H1 (cell line): ENCODE measurements at regions not wholly inside any gene's neighbourhood (a gene's known extent, or its start where the extent isn't known, plus 50 kb on each side); places are given as distances from the start of the nearest gene placed in this dataset.

Experiments
- CTCF ChIA-PET: fragments of 300-600 bp; sonication (Branson Sonifier 250); formaldehyde crosslinking; loops from one replicate; lab custom pipeline; 2021; ENCODE audit not compliant: partially characterized antibody; lab: Charles Lee
- POLR2A ChIA-PET: fragments of 300-600 bp; sonication (Branson Sonifier 250); formaldehyde crosslinking; loops from one replicate; lab custom pipeline; 2021; ENCODE audit warnings: inconsistent platforms; ENCODE audit not compliant: partially characterized antibody; lab: Charles Lee
- DNase-seq, 2 experiments: peaks; one replicate each; pipeline versions ENCODE4 v3.0.0 to v3.0.0-alpha.2; 2010 to 2022; ENCODE audit warnings: low spot score in 2 of 2, low read depth in 1 of 2, mixed read lengths in 1 of 2
- FAIRE-seq: peaks from 2 replicates; lab custom pipeline; 2011; peaks lifted over from hg19 to GRCh38; lab: Jason Lieb, UNC
- H2AFZ ChIP-seq: 2 replicates; pipeline ENCODE4 v1.8.1; 2012; ENCODE audit warnings: low read length, inconsistent platforms
- H2AK5ac ChIP-seq: 2 replicates; pipeline ENCODE4 v1.6.1; 2013; ENCODE audit warnings: low read depth, low read length
- H2BK120ac ChIP-seq: replicated peaks from 2 replicates; pipeline ENCODE3; 2013; ENCODE audit warnings: low read depth, low read length, inconsistent platforms
- H2BK12ac ChIP-seq: 2 replicates; pipeline ENCODE4 v1.6.1; 2013; ENCODE audit warnings: low read depth, low read length
- H2BK15ac ChIP-seq: 2 replicates; pipeline ENCODE4 v1.6.1; 2013; ENCODE audit warnings: low read length
- H2BK20ac ChIP-seq: 2 replicates; pipeline ENCODE4 v1.6.1; 2013; ENCODE audit warnings: low read length
- H2BK5ac ChIP-seq: 2 replicates; pipeline ENCODE4 v1.6.1; 2013; ENCODE audit warnings: low read depth, low read length
- H3K14ac ChIP-seq: 2 replicates; pipeline ENCODE4 v1.6.1; 2013; ENCODE audit warnings: inconsistent platforms; ENCODE audit not compliant: insufficient read length
- H3K18ac ChIP-seq: 2 replicates; pipeline ENCODE4 v1.6.1; 2013; ENCODE audit warnings: low read length; ENCODE audit errors: extremely low read depth
- H3K23ac ChIP-seq: 2 replicates; pipeline ENCODE4 v1.6.1; 2013; ENCODE audit warnings: inconsistent platforms; ENCODE audit not compliant: insufficient read length
- H3K23me2 ChIP-seq: 2 replicates; pipeline ENCODE4 v1.6.1; 2013; ENCODE audit warnings: low read depth, low read length
- H3K27ac ChIP-seq: 2 replicates; pipeline ENCODE4 v1.6.1; 2011; ENCODE audit warnings: low read depth, low read length, inconsistent platforms
- H3K27me3 ChIP-seq, 4 experiments: replicated peaks in 1 of 4; 1 replicate in 1 of 4; 2 replicates in 3 of 4; pipeline versions ENCODE4 v1.6.1 to v1.8.1; 2011 to 2013; ENCODE audit warnings: low read length in 3 of 4, mild to moderate bottlenecking in 3 of 4, inconsistent platforms in 2 of 4, mixed read lengths in 2 of 4, moderate library complexity in 1 of 4; ENCODE audit not compliant: control insufficient read depth in 3 of 4, insufficient read depth in 3 of 4; ENCODE audit errors: extremely low read depth in 1 of 4
- H3K36me3 ChIP-seq, 4 experiments: 2 replicates each; pipeline versions ENCODE4 v1.6.1 to v1.8.1; 2011 to 2013; ENCODE audit warnings: mild to moderate bottlenecking in 4 of 4, low read length in 3 of 4, moderate library complexity in 2 of 4, control low read depth in 1 of 4, inconsistent platforms in 1 of 4; ENCODE audit not compliant: insufficient read depth in 4 of 4, control insufficient read depth in 2 of 4
- H3K4ac ChIP-seq: replicated peaks from 2 replicates; pipeline ENCODE3; 2013; ENCODE audit warnings: low read length, low read depth, mixed read lengths, inconsistent platforms; ENCODE audit not compliant: insufficient read length
- H3K4me1 ChIP-seq, 4 experiments: replicated peaks in 1 of 4; 1 replicate in 1 of 4; 2 replicates in 3 of 4; pipeline versions ENCODE4 v1.6.1 to v1.8.1; 2011 to 2013; ENCODE audit warnings: low read length in 3 of 4, inconsistent platforms in 2 of 4, mixed read lengths in 1 of 4; ENCODE audit not compliant: insufficient read depth in 4 of 4, control insufficient read depth in 3 of 4
- H3K4me2 ChIP-seq, 2 experiments: 2 replicates each; pipeline versions ENCODE4 v1.6.1 to v1.8.1; 2011 to 2013; ENCODE audit warnings: low read depth in 2 of 2, low read length in 2 of 2, control low read depth in 1 of 2, inconsistent platforms in 1 of 2, mild to moderate bottlenecking in 1 of 2; ENCODE audit not compliant: insufficient read depth in 1 of 2
- H3K4me3 ChIP-seq, 4 experiments: fragments of 200-600, 300-600 bp in 1 of 4; sonication (generic), shearing (Covaris generic), sonication (Bioruptor Twin) in 1 of 4; 2 replicates each; pipeline versions ENCODE4 v1.5.1 to v1.8.1; 2011 to 2016; ENCODE audit warnings: low read length in 4 of 4, low read depth in 3 of 4, control low read depth in 2 of 4, inconsistent platforms in 2 of 4, mild to moderate bottlenecking in 2 of 4, mixed read lengths in 1 of 4, moderate library complexity in 1 of 4; ENCODE audit not compliant: insufficient read depth in 2 of 4; ENCODE audit errors: extremely low read depth in 1 of 4
- H3K56ac ChIP-seq: replicated peaks from 2 replicates; pipeline ENCODE3; 2013; ENCODE audit warnings: low read depth, mild to moderate bottlenecking, mixed read lengths, low read length, inconsistent platforms; ENCODE audit not compliant: insufficient read length
- H3K79me1 ChIP-seq: 2 replicates; pipeline ENCODE4 v1.6.1; 2013; ENCODE audit warnings: low read depth, low read length, control low read depth
- H3K79me2 ChIP-seq, 2 experiments: 2 replicates each; pipeline versions ENCODE4 v1.6.1 to v1.8.1; 2012 to 2013; ENCODE audit warnings: low read length in 2 of 2, mild to moderate bottlenecking in 2 of 2, inconsistent platforms in 1 of 2; ENCODE audit not compliant: insufficient read depth in 2 of 2, control insufficient read depth in 1 of 2
- H3K9ac ChIP-seq, 4 experiments: replicated peaks in 1 of 4; 1 replicate in 1 of 4; 2 replicates in 3 of 4; pipeline versions ENCODE4 v1.6.1 to v1.8.1; 2011 to 2013; ENCODE audit warnings: low read depth in 3 of 4, low read length in 3 of 4, control low read depth in 2 of 4, mild to moderate bottlenecking in 2 of 4, moderate library complexity in 2 of 4, inconsistent platforms in 1 of 4; ENCODE audit errors: extremely low read depth in 1 of 4
- H3K9me3 ChIP-seq, 2 experiments: 2 replicates each; pipeline versions ENCODE4 v1.6.1 to v1.8.1; 2012 to 2013; ENCODE audit warnings: mild to moderate bottlenecking in 2 of 2, moderate library complexity in 2 of 2, control low read depth in 1 of 2, inconsistent platforms in 1 of 2, low read depth in 1 of 2, low read length in 1 of 2, mixed read lengths in 1 of 2; ENCODE audit not compliant: insufficient read depth in 2 of 2
- H4K20me1 ChIP-seq, 2 experiments: replicated peaks in 1 of 2; 2 replicates each; pipeline versions ENCODE3 to v1.8.1; 2011 to 2013; ENCODE audit warnings: inconsistent platforms in 2 of 2, low read length in 2 of 2, mild to moderate bottlenecking in 1 of 2; ENCODE audit not compliant: insufficient read depth in 2 of 2, control insufficient read depth in 1 of 2
- H4K5ac ChIP-seq: 2 replicates; pipeline ENCODE4 v1.6.1; 2013; ENCODE audit warnings: low read length, low read depth, mixed read lengths, inconsistent platforms; ENCODE audit not compliant: insufficient read length
- H4K8ac ChIP-seq: 2 replicates; pipeline ENCODE4 v1.8.0; 2013; ENCODE audit warnings: mild to moderate bottlenecking, moderate library complexity, low read length, inconsistent platforms; ENCODE audit not compliant: insufficient read depth; ENCODE audit errors: extremely low read depth
- H4K91ac ChIP-seq: replicated peaks from 2 replicates; pipeline ENCODE3; 2013; ENCODE audit warnings: low read length, mixed read lengths, inconsistent platforms; ENCODE audit not compliant: insufficient read length
- ATF3 ChIP-seq: IDR thresholded peaks from 2 replicates; pipeline ENCODE4 v1.6.1; 2011; ENCODE audit warnings: low read depth, mild to moderate bottlenecking, low read length; ENCODE audit not compliant: insufficient read depth
- CEBPB ChIP-seq: IDR thresholded peaks from 2 replicates; pipeline ENCODE4 v1.6.1; 2012; ENCODE audit warnings: low read depth, low read length
- GTF2F1 ChIP-seq: IDR thresholded peaks from 2 replicates; pipeline ENCODE4 v1.6.1; 2012; ENCODE audit warnings: low read depth, low read length, improper control_type of control experiment, borderline replicate concordance
- KDM5A ChIP-seq: fragments of 200-600 bp; IDR thresholded peaks from 2 replicates; pipeline ENCODE4 v1.7.1; 2012; ENCODE audit warnings: mild to moderate bottlenecking, low read length, inconsistent platforms, mixed read lengths
- MAX ChIP-seq: IDR thresholded peaks from 2 replicates; pipeline ENCODE4 v1.6.1; 2012; ENCODE audit warnings: inconsistent platforms
- SP4 ChIP-seq: IDR thresholded peaks from 2 replicates; pipeline ENCODE4 v1.6.1; 2012; ENCODE audit warnings: low read length, inconsistent platforms
- YY1 ChIP-seq: IDR thresholded peaks from 2 replicates; pipeline ENCODE4 v1.6.1; 2011; ENCODE audit warnings: low read depth, mild to moderate bottlenecking, low read length
- WGBS, 2 experiments: shearing (Covaris generic) in 1 of 2; methylation state at CpG; one replicate each; pipeline versions ENCODE4 v1.1.6 to v1.1.7; 2013 to 2015; ENCODE audit warnings: low lambda C conversion rate in 2 of 2, mixed read lengths in 2 of 2, inconsistent platforms in 1 of 2, low coverage in 1 of 2, missing lambda C conversion rate in 1 of 2; ENCODE audit not compliant: insufficient replicate concordance in 2 of 2, insufficient coverage in 1 of 2, insufficient read length in 1 of 2; ENCODE audit errors: extremely low coverage in 1 of 2, missing lambda C conversion rate in 1 of 2; 5-methylcytosine and 5-hydroxymethylcytosine counted together

- Histone ChIP-seq H4K5ac (no peak overlapping the region), H2AFZ (peak overlapping the region; percentile 84; the same call in 1 of the 2 replicates), H3K4ac (no peak overlapping the region), H3K27ac (no peak overlapping the region), H3K23ac (no peak overlapping the region), H3K18ac (no peak overlapping the region; the same call in 1 of the 2 replicates), H3K79me2 (no peaks in the 10 kb centered on the region), H4K91ac (no peak overlapping the region), H3K36me3 (no peaks in the 10 kb centered on the region), H3K4me1 (peaks cover 0 to 8% (median 5%) of the 10 kb centered on the region in 4 experiments; a peak in 4 of 7 replicates), H3K4me2 (peak overlapping the region; percentile 14 to 15; a peak in 1 of 4 replicates), H3K27me3 (no peaks in the 10 kb centered on the region), H3K9ac (no peak overlapping the region), H2BK20ac (no peak overlapping the region), H3K56ac (no peak overlapping the region), H3K79me1 (no peaks in the 10 kb centered on the region), H3K14ac (no peak overlapping the region), H2BK15ac (no peak overlapping the region), H4K20me1 (no peaks in the 10 kb centered on the region), H2BK120ac (no peak overlapping the region), H2AK5ac (no peak overlapping the region), H3K9me3 (no peaks in the 10 kb centered on the region), H3K4me3 (no peak overlapping the region; a peak in 1 of 8 replicates), H3K23me2 (no peaks in the 10 kb centered on the region), H2BK12ac (0 out of 2 replicates have a peak overlapping the region, but pooled peaks have one; percentile 7), H2BK5ac (no peak overlapping the region), H4K8ac (no peak overlapping the region)
- DNase-seq (no peak), FAIRE-seq (no peak)
- TF ChIP-seq KDM5A (no peak), SP4 (no peak), CEBPB (no peak), MAX (no peak), GTF2F1 (no peak), ATF3 (no peak), YY1 (no peak)
- CTCF ChIA-PET = interaction anchor here (0.7 to 2.8 kb wide), 15 partner anchors 9 to 53 kb away, joined by 3 to 10 read pairs (median 5); no protein-coding TSS in a partner anchor
- POLR2A ChIA-PET = no interaction called here
- 56% methylated on average over 3 of the region's 3 CpGs; no CpG with 5 or more reads in 1 of the 2 experiments for WGBS, 2 experiments
Observed at GRCh38 chr11:15871904-15872626, 484.3 kb downstream of the SOX6 start.
